ENCODE measurements at regions not wholly inside any gene's neighbourhood (a gene's known extent, or its start where the extent isn't known, plus 50 kb on each side); places are given as distances from the start of the nearest gene placed in this dataset.

DNA sequence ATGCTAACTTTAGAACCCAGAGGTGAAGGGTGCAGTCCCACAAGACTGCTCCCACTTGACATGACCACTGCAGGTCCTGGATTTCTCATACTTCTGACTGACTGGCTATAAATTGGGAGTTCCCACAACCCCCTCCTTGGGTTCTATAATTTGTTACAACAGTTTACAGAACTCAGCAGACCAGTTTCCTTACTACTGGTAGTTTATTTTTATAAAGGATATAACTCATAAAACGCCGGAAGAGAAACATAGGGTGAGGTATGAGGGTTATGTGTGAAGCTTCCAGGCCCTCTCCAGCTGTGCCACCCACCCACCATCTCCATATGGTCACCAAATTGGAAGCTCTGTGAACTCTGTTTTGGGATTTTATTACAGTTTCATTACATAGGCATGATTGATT, 839.6 kb downstream of the TSN start:
- TF ChIP-seq, protein P1, sequence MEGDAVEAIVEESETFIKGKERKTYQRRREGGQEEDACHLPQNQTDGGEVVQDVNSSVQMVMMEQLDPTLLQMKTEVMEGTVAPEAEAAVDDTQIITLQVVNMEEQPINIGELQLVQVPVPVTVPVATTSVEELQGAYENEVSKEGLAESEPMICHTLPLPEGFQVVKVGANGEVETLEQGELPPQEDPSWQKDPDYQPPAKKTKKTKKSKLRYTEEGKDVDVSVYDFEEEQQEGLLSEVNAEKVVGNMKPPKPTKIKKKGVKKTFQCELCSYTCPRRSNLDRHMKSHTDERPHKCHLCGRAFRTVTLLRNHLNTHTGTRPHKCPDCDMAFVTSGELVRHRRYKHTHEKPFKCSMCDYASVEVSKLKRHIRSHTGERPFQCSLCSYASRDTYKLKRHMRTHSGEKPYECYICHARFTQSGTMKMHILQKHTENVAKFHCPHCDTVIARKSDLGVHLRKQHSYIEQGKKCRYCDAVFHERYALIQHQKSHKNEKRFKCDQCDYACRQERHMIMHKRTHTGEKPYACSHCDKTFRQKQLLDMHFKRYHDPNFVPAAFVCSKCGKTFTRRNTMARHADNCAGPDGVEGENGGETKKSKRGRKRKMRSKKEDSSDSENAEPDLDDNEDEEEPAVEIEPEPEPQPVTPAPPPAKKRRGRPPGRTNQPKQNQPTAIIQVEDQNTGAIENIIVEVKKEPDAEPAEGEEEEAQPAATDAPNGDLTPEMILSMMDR (IDR thresholded peaks at IDR 0.05), result no peak
- ATAC-seq (ENCODE audit: low FRiP score) (no peak), DNase-seq (ENCODE audit: low spot score) (no peak)

DNA sequence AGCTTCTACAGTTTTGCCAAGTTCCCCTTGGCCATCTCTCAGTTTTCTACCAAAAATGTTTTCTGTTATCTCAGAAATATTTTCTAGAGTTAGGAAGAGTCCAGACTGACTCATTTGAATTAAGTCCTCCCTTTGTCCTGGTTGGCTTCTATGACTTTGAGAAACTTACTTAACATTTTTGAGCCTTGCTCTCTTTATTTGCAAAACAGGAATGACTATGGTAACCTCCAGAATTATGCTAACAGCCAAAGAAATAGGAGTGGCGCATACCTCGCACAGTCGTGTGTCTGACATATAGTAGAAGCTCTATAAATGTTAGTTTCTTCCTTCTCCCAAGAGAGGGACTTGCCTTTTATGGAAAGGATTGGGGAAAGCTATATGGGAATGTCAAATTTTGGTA, 841.1 kb downstream of the TSN start:
- no peak for DNase-seq (ENCODE audit: low spot score)
- peak; percentile 51 for ATAC-seq (ENCODE audit: low FRiP score)
- TF ChIP-seq, protein P1 (IDR thresholded peaks at IDR 0.05), result no peak

DNA sequence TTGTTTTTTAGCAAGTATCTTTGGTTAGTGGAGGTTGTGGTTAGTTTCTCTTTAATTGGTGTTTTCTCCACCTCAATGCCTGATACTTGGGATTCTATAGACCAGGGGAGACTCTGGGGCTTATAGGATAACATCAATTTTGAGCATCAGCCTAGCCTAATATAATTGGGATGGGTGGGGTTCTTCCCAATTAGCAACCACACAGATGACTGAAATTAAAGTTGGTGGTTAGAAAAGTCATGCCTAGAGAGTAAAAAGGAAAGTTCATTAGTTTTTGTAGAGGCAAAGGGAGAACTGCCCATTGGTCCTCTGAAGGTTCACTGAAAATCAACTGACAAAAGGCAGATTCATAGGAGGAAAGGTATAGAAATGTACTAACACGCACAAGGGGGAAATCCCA, 843.3 kb downstream of the TSN start:
- TF ChIP-seq, protein P1 (IDR thresholded peaks at IDR 0.05), result no peak
- ATAC-seq (ENCODE audit: low FRiP score), result no peak
- DNase-seq (ENCODE audit: low spot score), result no peak

DNA sequence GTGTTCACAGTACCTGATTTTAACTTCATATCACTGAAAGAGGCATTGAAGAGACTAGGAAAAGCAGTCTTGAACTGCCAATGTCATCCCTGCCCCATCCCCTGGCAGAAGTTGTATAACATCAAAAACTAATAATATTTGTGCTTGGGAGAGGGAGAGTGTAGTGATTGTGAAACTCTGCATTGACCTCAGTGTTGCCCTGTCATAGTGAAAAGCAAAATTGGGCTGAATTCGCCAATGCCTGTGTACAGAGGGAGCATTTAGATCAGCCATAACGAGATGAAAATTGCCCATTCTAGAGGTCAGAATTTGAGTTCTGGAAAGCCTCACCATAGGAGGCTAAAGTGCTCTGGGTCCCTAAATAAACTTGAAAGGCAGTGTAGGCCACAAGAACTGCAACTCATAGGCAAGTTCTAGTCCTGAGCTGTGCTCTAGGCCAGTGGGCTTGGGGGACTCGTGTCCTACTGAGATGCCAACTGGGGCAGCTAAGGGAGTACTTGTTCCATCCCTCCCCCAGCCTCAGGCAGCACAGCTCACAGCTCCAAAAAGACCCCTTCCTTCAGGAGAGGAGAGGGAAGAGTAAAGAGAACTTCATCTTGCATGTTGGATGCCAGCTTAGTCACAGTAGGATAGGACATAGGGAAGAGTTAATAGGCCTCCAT, 855.6 kb downstream of the TSN start:
- no peak for ATAC-seq (ENCODE audit: low FRiP score)
- no peak for DNase-seq (ENCODE audit: low spot score)
- TF ChIP-seq, protein P1 (IDR thresholded peaks at IDR 0.05), result no peak

DNA sequence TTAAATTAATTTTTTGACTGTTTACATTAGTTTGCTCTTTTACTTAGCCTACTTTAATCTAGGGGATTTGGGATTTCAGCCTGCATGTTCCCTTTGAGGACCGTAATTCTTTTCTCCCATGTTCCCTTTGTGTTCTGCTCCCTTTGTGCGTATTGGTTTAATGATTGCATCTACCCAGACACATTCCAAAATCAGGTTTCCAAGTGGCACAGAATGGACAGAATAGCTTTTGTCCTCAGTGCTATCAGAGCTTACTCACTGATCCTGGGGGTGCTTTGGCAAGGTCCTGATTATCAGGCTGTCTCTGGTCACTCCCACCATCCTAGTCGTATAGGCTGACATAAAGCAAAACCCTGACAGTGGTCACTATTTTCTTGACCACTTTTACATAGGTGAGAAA, 867.5 kb downstream of the TSN start:
- DNase-seq (ENCODE audit: low spot score), result no peak
- ATAC-seq (ENCODE audit: low FRiP score), result no peak
- TF ChIP-seq, protein P1 (IDR thresholded peaks at IDR 0.05), result no peak

DNA sequence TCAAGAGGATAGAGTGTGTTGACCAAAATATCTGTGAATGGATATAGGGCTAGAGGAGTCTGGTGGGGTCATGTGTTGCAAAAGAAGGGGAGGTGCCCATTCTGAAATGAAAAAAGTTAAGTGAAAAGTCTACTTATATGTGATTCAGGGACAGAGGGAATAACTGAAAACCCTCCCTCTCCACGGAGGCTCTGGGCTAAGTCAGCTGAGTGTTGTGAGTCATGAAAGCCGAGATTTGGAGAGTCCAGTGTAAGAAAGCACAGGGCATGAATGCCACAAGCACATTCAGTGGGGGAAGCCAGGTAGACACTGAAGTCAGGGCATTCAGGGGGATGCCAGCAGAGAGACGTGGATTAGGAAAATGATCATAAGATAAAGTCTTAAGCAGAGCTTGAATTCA, 871.9 kb downstream of the TSN start:
- TF ChIP-seq, protein P1 (IDR thresholded peaks at IDR 0.05), result no peak
- DNase-seq (ENCODE audit: low spot score) (no peak), ATAC-seq (ENCODE audit: low FRiP score) (no peak)

DNA sequence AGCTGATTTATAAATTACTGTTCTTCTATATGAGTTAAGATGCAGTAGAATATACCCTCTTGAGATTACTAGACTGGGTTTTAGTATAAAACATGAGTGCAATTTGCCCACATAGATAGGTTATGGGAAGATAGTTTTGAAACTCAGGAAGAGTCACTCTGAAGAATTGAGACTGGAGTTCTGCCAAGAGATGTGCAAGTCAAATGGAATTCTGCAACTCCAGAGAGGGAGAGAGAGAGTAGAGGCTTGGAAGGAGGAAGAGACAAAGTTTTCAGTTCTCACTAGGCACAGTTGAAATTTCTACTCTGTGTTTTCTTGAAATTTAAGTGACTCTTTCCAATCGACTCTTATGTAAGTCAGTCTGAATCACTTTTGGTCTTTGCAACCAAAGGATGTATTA, 878.8 kb downstream of the TSN start:
- ATAC-seq (ENCODE audit: low FRiP score) (peak; percentile 90), DNase-seq (ENCODE audit: low spot score) (no peak)
- TF ChIP-seq, protein P1 (IDR thresholded peaks at IDR 0.05), result no peak

Data from omental fat pad (tissue), 3 donors.